Thoracic aorta (tissue), 2 donors: ENCODE measurements at regions not wholly inside any gene's neighbourhood (a gene's known extent, or its start where the extent isn't known, plus 50 kb on each side); places are given as distances from the start of the nearest gene placed in this dataset.

ENCODE experiments used
- ATAC-seq: fragments of 150-250 bp; one replicate; pipeline ENCODE4 v1.8.0; 2017; ENCODE audit warnings: low read depth; ENCODE audit not compliant: insufficient number of reproducible peaks, low FRiP score
- DNase-seq: peaks from one replicate; pipeline ENCODE4 v3.0.0-alpha.2; 2020; ENCODE audit warnings: low spot score
- H3K27ac ChIP-seq, 2 donors: fragments of 200-600 bp; sonication (generic); 1 replicate in 1 of 2; 2 replicates in 1 of 2; pipeline ENCODE4 v1.5.1; 2016; ENCODE audit warnings: mild to moderate bottlenecking in 2 of 2, moderate library complexity in 2 of 2
- H3K27me3 ChIP-seq: fragments of 200-600 bp; sonication (generic); replicated peaks from 2 replicates; pipeline ENCODE4 v1.6.0; 2016; ENCODE audit warnings: mild to moderate bottlenecking; ENCODE audit not compliant: insufficient read depth
- H3K36me3 ChIP-seq: fragments of 200-600 bp; sonication (generic); one replicate; pipeline ENCODE4 v1.5.1; 2016
- H3K4me1 ChIP-seq, 2 donors: fragments of 200-600 bp; sonication (generic); 1 replicate in 1 of 2; 2 replicates in 1 of 2; pipeline versions ENCODE4 v1.5.1 to v1.6.0; 2016; ENCODE audit warnings: low read depth in 2 of 2, mild to moderate bottlenecking in 1 of 2; ENCODE audit not compliant: control insufficient read depth in 1 of 2
- H3K4me3 ChIP-seq: fragments of 200-600 bp; sonication (generic); 2 replicates; pipeline ENCODE4 v1.5.1; 2016; ENCODE audit warnings: mild to moderate bottlenecking
- H3K9me3 ChIP-seq: fragments of 200-600 bp; sonication (generic); 2 replicates; pipeline ENCODE4 v1.5.1; 2016
- TF ChIP-seq, protein P1 (sequence below): fragments of 200-600 bp; sonication (generic); IDR thresholded peaks from one replicate; pipeline ENCODE4 v1.5.1; 2019; ENCODE audit warnings: antibody characterized with exemption

GRCh38 chr20:61073376-61073775 is 178.7 kb upstream of the CDH4 start:
- no peaks in the 10 kb centered on the region for H3K9me3 ChIP-seq
- no peaks in the 10 kb centered on the region for H3K36me3 ChIP-seq
- DNase-seq (no peak), ATAC-seq (no peak)
- no peak overlapping the region for H3K4me3 ChIP-seq
- H3K4me1 ChIP-seq: no peaks in the 10 kb centered on the region
- no peak overlapping the region for H3K27ac ChIP-seq
- no peaks in the 10 kb centered on the region for H3K27me3 ChIP-seq
- TF ChIP-seq, protein P1, sequence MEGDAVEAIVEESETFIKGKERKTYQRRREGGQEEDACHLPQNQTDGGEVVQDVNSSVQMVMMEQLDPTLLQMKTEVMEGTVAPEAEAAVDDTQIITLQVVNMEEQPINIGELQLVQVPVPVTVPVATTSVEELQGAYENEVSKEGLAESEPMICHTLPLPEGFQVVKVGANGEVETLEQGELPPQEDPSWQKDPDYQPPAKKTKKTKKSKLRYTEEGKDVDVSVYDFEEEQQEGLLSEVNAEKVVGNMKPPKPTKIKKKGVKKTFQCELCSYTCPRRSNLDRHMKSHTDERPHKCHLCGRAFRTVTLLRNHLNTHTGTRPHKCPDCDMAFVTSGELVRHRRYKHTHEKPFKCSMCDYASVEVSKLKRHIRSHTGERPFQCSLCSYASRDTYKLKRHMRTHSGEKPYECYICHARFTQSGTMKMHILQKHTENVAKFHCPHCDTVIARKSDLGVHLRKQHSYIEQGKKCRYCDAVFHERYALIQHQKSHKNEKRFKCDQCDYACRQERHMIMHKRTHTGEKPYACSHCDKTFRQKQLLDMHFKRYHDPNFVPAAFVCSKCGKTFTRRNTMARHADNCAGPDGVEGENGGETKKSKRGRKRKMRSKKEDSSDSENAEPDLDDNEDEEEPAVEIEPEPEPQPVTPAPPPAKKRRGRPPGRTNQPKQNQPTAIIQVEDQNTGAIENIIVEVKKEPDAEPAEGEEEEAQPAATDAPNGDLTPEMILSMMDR: no peak

- Histone ChIP-seq H3K27me3 (no peaks in the 10 kb centered on the region), H3K36me3 (no peaks in the 10 kb centered on the region), H3K4me3 (no peak overlapping the region), H3K27ac (no peak overlapping the region), H3K9me3 (no peaks in the 10 kb centered on the region), H3K4me1 (no peaks in the 10 kb centered on the region)
- TF ChIP-seq, protein P1: no peak
- DNase-seq (no peak), ATAC-seq (no peak)
Observed at GRCh38 chr20:61082720-61083119, 169.3 kb upstream of the CDH4 start.

DNA sequence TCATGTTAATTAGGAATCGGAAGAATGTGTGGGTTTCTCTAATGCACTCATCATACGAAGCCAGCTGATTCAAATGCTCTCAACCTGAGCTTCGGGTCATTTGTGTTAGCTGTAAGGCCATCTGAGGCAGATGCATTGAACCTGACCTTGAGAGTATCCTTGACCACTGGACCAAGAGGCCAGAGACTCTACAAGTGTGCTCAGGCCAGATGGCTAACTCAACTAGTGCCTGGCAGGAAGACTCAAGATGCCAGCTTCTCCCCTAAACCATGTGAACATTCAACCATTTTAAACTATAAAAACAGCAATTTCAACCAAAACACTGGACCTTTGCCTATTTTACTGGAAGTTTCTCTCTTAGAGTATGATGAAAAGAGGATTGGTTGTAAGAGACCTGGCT is 168.6 kb upstream of the CDH4 start:
- ATAC-seq (no peak), DNase-seq (no peak)
- TF ChIP-seq, protein P1: no peak
- Histone ChIP-seq H3K9me3 (no peaks in the 10 kb centered on the region), H3K4me1 (no peaks in the 10 kb centered on the region), H3K27me3 (no peaks in the 10 kb centered on the region), H3K36me3 (no peaks in the 10 kb centered on the region), H3K27ac (no peak overlapping the region), H3K4me3 (no peak overlapping the region)

DNA sequence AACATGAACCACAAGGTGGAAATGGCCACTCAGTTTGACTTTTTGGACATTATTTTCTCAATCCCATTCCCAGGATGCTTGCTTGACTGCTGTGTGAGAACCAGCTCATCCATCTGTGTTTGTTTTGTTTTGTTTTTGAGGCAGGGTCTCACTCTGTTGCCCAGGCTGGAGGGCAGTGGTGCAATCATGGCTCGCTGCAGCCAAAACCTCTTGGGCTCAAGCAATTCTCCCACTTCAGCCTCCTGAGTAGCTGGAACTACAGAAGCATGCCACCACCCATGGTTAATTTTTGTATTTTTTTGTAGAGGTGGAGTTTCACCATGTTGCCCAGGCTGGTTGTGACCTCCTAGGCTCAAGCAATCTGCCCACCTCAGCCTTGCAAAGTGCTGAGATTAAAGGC is 166.0 kb upstream of the CDH4 start:
- H3K4me3 ChIP-seq: no peak overlapping the region
- H3K9me3 ChIP-seq: no peaks in the 10 kb centered on the region
- ATAC-seq (no peak), DNase-seq (no peak)
- TF ChIP-seq, protein P1: no peak
- H3K27ac ChIP-seq: no peak overlapping the region
- no peaks in the 10 kb centered on the region for H3K27me3 ChIP-seq
- no peaks in the 10 kb centered on the region for H3K36me3 ChIP-seq
- no peaks in the 10 kb centered on the region for H3K4me1 ChIP-seq

DNA sequence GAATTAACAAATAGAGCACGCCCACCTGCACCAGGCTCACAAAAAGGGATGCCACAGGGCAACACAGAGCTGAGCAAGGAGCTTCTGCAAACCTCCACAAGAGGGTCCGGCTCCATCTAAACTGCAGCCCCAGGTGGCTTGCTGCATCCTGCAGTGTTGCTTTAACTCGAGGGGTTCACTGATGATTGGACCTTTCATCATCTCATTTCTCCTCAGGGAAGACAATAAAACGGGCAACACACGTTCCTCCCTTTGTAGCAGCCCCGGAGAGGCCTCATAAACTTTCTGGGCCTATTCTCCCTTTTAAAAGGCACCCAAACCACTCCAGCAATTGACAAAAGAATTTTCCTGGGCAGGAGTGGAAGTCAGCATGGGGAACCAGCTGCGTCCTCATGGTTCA is 161.5 kb upstream of the CDH4 start:
- H3K9me3 ChIP-seq: peaks cover 5% of the 10 kb centered on the region
- no peak for DNase-seq
- no peaks in the 10 kb centered on the region for H3K36me3 ChIP-seq
- H3K27ac ChIP-seq: no peak overlapping the region
- ATAC-seq: no peak
- no peaks in the 10 kb centered on the region for H3K4me1 ChIP-seq
- no peak overlapping the region for H3K4me3 ChIP-seq
- TF ChIP-seq, protein P1: no peak
- no peaks in the 10 kb centered on the region for H3K27me3 ChIP-seq
